ENCODE measurements at regions not wholly inside any gene's neighbourhood (a gene's known extent, or its start where the extent isn't known, plus 50 kb on each side); places are given as distances from the start of the nearest gene placed in this dataset.

DNA sequence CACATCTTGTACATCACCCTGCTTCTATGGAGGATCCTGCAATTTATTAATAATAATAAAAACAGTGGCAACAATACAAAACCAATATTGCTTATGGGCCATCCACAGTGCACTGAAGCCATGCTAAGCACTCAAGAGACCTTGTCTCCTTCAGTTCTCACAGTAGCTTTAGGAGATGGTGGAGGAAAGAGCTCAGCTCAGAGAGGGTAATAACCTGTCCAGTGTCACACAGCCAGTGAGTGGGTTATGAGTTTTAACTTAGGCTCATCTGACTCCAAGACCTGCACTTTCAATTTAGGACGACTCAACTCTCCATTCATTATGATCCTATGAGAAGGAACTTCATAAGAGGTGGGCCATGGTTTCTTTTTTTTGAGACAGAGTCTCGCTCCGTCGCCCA, 347.6 kb upstream of the RUNX1 start:
- no peaks in the 10 kb centered on the region for H3K9me3 ChIP-seq (replicated peaks; ENCODE audit: control insufficient read depth, insufficient read depth, low read length)

More for the DNA sequence above, 347.6 kb upstream of the RUNX1 start:
- dilution Hi-C loops (cut with MboI; ENCODE audit: extremely low pct_ligation_motif_present, low sequenced_read_pairs) = no loop called here
- CTCF ChIA-PET = interaction anchor here (0.8 to 1.9 kb wide), 3 partner anchors 19 to 507 kb away, joined by 3 to 13 read pairs (median 3); no protein-coding TSS in a partner anchor
- no peak overlapping the region for H2AFZ ChIP-seq (ENCODE audit: low read depth, low read length)
- POLR2A ChIA-PET = no interaction called here
- DNase-seq (ENCODE audit: low read depth, low spot score) (no peak), FAIRE-seq (no peak)
- H3K36me3 ChIP-seq (ENCODE audit: control insufficient read depth in 2 of 2, extremely low read depth in 1 of 2, insufficient read depth in 2 of 2, low read length in 2 of 2) = no peaks in the 10 kb centered on the region
- H3K4me1 ChIP-seq (ENCODE audit: control insufficient read depth, extremely low read depth, insufficient read depth, low read length) = peaks cover 7% of the 10 kb centered on the region
- H3K9me1 ChIP-seq (replicated peaks; ENCODE audit: control insufficient read depth, extremely low read depth, insufficient read depth, low read length) = no peaks in the 10 kb centered on the region
- no peak overlapping the region for H3K4me3 ChIP-seq (replicated peaks in 1 of 3; ENCODE audit: insufficient read depth in 1 of 3, low read depth in 1 of 3, low read length in 3 of 3)
- H3K27ac ChIP-seq (ENCODE audit: insufficient read depth, low read depth, low read length) = no peak overlapping the region
- no peak for TF ChIP-seq GATA2 (IDR thresholded peaks at IDR 0.05; ENCODE audit: insufficient read depth, insufficient read length, low read depth, low read length)
- no peak for TF ChIP-seq POLR2A (IDR thresholded peaks at IDR 0.05; ENCODE audit: low read depth, low read length)
- no peak for TF ChIP-seq POLR2AphosphoS5 (IDR thresholded peaks at IDR 0.05; ENCODE audit: insufficient read depth, low read depth, low read length)
- no peak for TF ChIP-seq EZH2 (IDR thresholded peaks at IDR 0.05; ENCODE audit: borderline replicate concordance, low read depth, low read length, severe bottlenecking)
- no peak for TF ChIP-seq CTCF (IDR thresholded peaks at IDR 0.05; ENCODE audit: extremely low read depth in 1 of 2, insufficient read depth in 1 of 2, low read depth in 1 of 2, low read length in 2 of 2)
- TF ChIP-seq FOS (IDR thresholded peaks at IDR 0.05; ENCODE audit: borderline replicate concordance, insufficient read depth, low read length) = no peak
- no peak for TF ChIP-seq MYC (IDR thresholded peaks at IDR 0.05; ENCODE audit: low read depth, low read length)
- TF ChIP-seq MAX (IDR thresholded peaks at IDR 0.05; ENCODE audit: insufficient read depth, insufficient read length) = no peak
- TF ChIP-seq JUN (IDR thresholded peaks at IDR 0.05; ENCODE audit: borderline replicate concordance, insufficient read depth, insufficient read length, low read depth) = no peak
- no peak overlapping the region for H3K4me2 ChIP-seq (ENCODE audit: insufficient read depth, low read length)
- no peaks in the 10 kb centered on the region for H3K79me2 ChIP-seq (ENCODE audit: control insufficient read depth, insufficient read depth, low read length)
- no TSS peak for BruUV-seq (replicated peaks)
- intact Hi-C loops (cut with micrococcal nuclease) = no loop called here
- no peaks in the 10 kb centered on the region for H4K20me1 ChIP-seq (replicated peaks; ENCODE audit: control insufficient read depth, extremely low read depth, insufficient read depth, low read length)
- no peaks in the 10 kb centered on the region for H3K27me3 ChIP-seq (ENCODE audit: control insufficient read depth in 2 of 2, insufficient read depth in 2 of 2, low read length in 2 of 2)
- no peak overlapping the region for H3K9ac ChIP-seq (replicated peaks; ENCODE audit: extremely low read depth, insufficient read depth, low read length)

All from endothelial cell of umbilical vein (primary cell).